ENCODE measurements at regions not wholly inside any gene's neighbourhood (a gene's known extent, or its start where the extent isn't known, plus 50 kb on each side); places are given as distances from the start of the nearest gene placed in this dataset.

GRCh38 chr6:15872241-15873103 is 209.6 kb upstream of the DTNBP1 start:
- intact Hi-C loops (cut with DNase I, micrococcal nuclease): no loop called here
- ATAC-seq (no peak), DNase-seq (no peak)

- no peak for ATAC-seq
- no peak for DNase-seq
- intact Hi-C loops (cut with DNase I, micrococcal nuclease): no loop called here
Observed at GRCh38 chr6:15871276-15871675, 208.4 kb upstream of the DTNBP1 start.

- intact Hi-C loops (cut with DNase I, micrococcal nuclease): no loop called here
Observed at GRCh38 chr6:15870333-15871043, 207.7 kb upstream of the DTNBP1 start.

GRCh38 chr6:15864708-15865062 is 201.9 kb upstream of the DTNBP1 start:
- DNase-seq (no peak), ATAC-seq (no peak)

More at GRCh38 chr6:15870333-15871043, 207.7 kb upstream of the DTNBP1 start:
- ATAC-seq (no peak), DNase-seq (no peak)

GRCh38 chr6:15864038-15864707 is 201.3 kb upstream of the DTNBP1 start:
- no peak for ATAC-seq
- intact Hi-C loops (cut with DNase I, micrococcal nuclease): no loop called here
- no peak for DNase-seq

More at GRCh38 chr6:15864708-15865062, 201.9 kb upstream of the DTNBP1 start:
- intact Hi-C loops (cut with DNase I, micrococcal nuclease): no loop called here

- intact Hi-C loops (cut with DNase I, micrococcal nuclease): no loop called here
- ATAC-seq: no peak
- no peak for DNase-seq
Observed at GRCh38 chr6:15862810-15863209, 200.0 kb upstream of the DTNBP1 start.

GRCh38 chr6:15861486-15861885 is 198.7 kb upstream of the DTNBP1 start:
- ATAC-seq (no peak), DNase-seq (no peak)
- intact Hi-C loops (cut with DNase I, micrococcal nuclease): no loop called here

- intact Hi-C loops (cut with DNase I, micrococcal nuclease): no loop called here
- DNase-seq (no peak), ATAC-seq (no peak)
Observed at GRCh38 chr6:15854826-15855710, 192.2 kb upstream of the DTNBP1 start.

GRCh38 chr6:15854378-15854777 is 191.6 kb upstream of the DTNBP1 start:
- intact Hi-C loops (cut with DNase I, micrococcal nuclease): no loop called here
- no peak for ATAC-seq
- no peak for DNase-seq

- DNase-seq: no peak
- ATAC-seq: no peak
- intact Hi-C loops (cut with DNase I, micrococcal nuclease): no loop called here
Observed at GRCh38 chr6:15853259-15853658, 190.4 kb upstream of the DTNBP1 start.

GRCh38 chr6:15852289-15852688 is 189.5 kb upstream of the DTNBP1 start:
- intact Hi-C loops (cut with DNase I, micrococcal nuclease): no loop called here
- ATAC-seq (no peak), DNase-seq (no peak)

- ATAC-seq: no peak
Observed at GRCh38 chr6:15849395-15849794, 186.6 kb upstream of the DTNBP1 start.

GRCh38 chr6:15845492-15845891 is 182.7 kb upstream of the DTNBP1 start:
- intact Hi-C loops (cut with DNase I, micrococcal nuclease): no loop called here
- ATAC-seq (no peak), DNase-seq (no peak)

More at GRCh38 chr6:15849395-15849794, 186.6 kb upstream of the DTNBP1 start:
- no peak for DNase-seq
- intact Hi-C loops (cut with DNase I, micrococcal nuclease): no loop called here

- ATAC-seq (no peak), DNase-seq (no peak)
- intact Hi-C loops (cut with DNase I, micrococcal nuclease): no loop called here
Observed at GRCh38 chr6:15843764-15844163, 180.9 kb upstream of the DTNBP1 start.

GRCh38 chr6:15843226-15843625 is 180.4 kb upstream of the DTNBP1 start:
- DNase-seq (no peak), ATAC-seq (no peak)
- intact Hi-C loops (cut with DNase I, micrococcal nuclease): no loop called here

- intact Hi-C loops (cut with DNase I, micrococcal nuclease): no loop called here
- no peak for DNase-seq
- ATAC-seq: no peak
Observed at GRCh38 chr6:15842727-15843117, 179.9 kb upstream of the DTNBP1 start.

GRCh38 chr6:15841937-15842726 is 179.3 kb upstream of the DTNBP1 start:
- ATAC-seq: no peak
- intact Hi-C loops (cut with DNase I, micrococcal nuclease): no loop called here
- no peak for DNase-seq

GRCh38 chr6:15839969-15840541 is 177.2 kb upstream of the DTNBP1 start:
- ATAC-seq (no peak), DNase-seq (no peak)
- intact Hi-C loops (cut with DNase I, micrococcal nuclease): no loop called here

Measured in left colon (tissue), 2 donors.